Hippocampal formation (tissue), 2 donors: ENCODE measurements at regions not wholly inside any gene's neighbourhood (a gene's known extent, or its start where the extent isn't known, plus 50 kb on each side); places are given as distances from the start of the nearest gene placed in this dataset.
A peak's percentile ranks its signal among the peaks of the same experiment; 100 is the strongest.
"Not testable (repeated sequence)": the region's sequence is repeated elsewhere in the genome, so short reads cannot be mapped to it uniquely, and the experiment has no call there.

Source experiments
- DNase-seq, 2 donors: peaks; one replicate each; lab custom pipeline; 2025; lab: John Stamatoyannopoulos, UW

DNA sequence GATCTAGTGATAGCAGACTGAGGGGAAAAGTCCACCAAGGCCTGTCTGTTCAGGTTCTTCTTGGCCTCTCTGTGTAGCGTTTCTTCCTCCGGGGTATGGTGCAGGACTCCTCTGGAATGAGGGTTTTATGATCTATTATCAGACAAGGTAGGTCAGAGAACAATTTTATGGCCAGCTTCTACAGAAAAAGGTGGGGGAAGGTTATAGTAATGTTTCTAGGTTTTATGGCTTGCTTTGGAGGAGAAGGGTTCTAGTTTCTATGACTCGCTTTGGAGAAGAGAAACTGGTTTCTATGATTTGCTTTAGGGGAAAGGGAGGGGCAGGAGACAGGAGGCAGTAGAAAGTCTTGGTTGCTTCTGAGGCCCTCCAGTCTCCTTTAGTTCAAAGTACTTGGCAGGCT is 144.8 kb upstream of the LAMA2 start:
- no peak for DNase-seq

GRCh38 chr6:128736780-128737179 is 146.2 kb upstream of the LAMA2 start:
- no peak for DNase-seq

GRCh38 chr6:128731249-128732165 is 151.4 kb upstream of the LAMA2 start:
- DNase-seq, result peak in 1 of 2 donors; percentile 71

GRCh38 chr6:128727500-128727899 is 155.4 kb upstream of the LAMA2 start:
- no peak for DNase-seq

- peak in 1 of 2 donors; percentile 56 for DNase-seq
Observed at GRCh38 chr6:128725271-128726233, 157.4 kb upstream of the LAMA2 start.

DNA sequence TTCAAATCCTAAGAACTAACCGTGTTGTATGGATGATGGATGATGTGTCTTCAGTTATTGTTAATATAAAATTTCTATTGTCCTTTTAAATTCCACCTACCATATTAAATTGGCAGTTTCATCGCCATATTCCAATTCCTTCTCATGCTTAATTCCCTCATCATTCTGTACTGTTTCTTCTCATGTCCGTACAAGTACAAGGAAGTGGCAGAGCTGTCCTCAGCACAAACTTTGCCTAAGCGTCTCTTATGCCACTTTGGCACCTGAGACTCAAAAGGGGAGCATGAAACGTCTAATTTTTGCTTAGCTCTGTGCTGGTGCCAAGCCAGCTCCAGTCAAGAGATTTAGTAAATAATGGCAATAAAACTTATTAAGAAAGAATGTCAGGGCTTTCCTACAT is 158.2 kb upstream of the LAMA2 start:
- no peak for DNase-seq

DNA sequence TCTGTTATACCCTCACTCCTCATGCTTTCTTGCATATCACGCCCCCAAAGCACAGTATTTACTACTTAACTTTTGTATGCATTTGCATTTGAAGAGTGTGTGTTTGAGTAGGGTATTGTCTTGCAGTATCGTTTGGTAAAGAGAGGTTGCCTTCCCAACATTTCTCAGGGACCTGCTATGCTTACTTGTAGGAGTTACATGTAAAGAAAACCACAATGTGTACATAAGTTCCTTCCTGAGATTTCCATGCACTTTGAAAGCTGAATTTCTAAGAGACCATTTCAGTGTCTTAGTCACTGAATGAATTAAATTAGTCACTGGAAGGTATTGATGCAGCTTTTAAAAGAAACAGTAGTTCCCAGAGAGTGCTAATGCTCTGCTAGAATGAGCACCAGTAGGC is 159.3 kb upstream of the LAMA2 start:
- DNase-seq, result no peak

- DNase-seq, result no peak
Observed at GRCh38 chr6:128720891-128721290, 162.0 kb upstream of the LAMA2 start.

- peak in 1 of 2 donors; percentile 60 for DNase-seq
Observed at GRCh38 chr6:128719786-128720185, 163.2 kb upstream of the LAMA2 start.

DNA sequence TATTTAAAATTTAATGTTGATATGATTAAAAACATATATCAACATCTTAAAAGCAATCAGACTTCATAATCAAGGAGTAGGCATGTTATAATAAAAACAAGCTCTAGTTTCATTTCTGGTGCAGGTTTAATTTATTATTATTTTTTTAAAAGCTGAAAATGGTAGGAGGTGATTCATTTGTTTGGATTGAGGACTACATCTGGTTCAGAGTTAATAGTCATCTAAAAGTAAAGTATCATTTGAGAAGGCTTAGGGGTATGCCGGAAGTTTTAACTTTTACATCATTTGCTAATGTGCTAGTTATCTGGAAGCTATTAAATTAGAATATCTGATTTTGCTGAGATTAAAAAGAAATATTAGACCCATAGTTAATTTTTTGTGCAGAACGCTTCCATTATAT is 169.5 kb upstream of the LAMA2 start:
- no peak for DNase-seq

GRCh38 chr6:128712898-128713297 is 170.0 kb upstream of the LAMA2 start:
- DNase-seq, result no peak

GRCh38 chr6:128711149-128711548 is 171.8 kb upstream of the LAMA2 start:
- no peak for DNase-seq

- no peak for DNase-seq
Observed at GRCh38 chr6:128710315-128710714, 172.6 kb upstream of the LAMA2 start.

GRCh38 chr6:128704601-128705000 is 178.3 kb upstream of the LAMA2 start:
- DNase-seq, result no peak

DNA sequence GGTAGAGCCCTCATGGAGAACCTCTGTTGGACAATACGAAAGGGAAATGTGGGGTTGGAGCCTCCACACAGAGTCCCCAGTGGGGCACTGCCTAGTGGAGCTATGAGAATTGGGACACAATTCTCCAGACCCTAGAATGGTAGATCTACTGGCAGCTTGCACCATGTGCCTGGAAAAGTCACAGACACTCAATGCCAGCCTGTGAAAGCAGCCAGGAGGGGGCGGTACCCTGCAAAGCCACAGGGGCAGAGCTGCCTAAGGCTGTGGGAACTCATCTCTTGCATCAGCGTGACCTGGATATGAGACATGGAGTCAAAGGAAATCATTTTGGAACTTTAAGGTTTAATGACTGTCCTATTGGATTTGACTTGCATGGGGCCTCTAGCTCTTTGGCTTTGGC is 179.1 kb upstream of the LAMA2 start:
- not testable (repeated sequence) for DNase-seq

DNA sequence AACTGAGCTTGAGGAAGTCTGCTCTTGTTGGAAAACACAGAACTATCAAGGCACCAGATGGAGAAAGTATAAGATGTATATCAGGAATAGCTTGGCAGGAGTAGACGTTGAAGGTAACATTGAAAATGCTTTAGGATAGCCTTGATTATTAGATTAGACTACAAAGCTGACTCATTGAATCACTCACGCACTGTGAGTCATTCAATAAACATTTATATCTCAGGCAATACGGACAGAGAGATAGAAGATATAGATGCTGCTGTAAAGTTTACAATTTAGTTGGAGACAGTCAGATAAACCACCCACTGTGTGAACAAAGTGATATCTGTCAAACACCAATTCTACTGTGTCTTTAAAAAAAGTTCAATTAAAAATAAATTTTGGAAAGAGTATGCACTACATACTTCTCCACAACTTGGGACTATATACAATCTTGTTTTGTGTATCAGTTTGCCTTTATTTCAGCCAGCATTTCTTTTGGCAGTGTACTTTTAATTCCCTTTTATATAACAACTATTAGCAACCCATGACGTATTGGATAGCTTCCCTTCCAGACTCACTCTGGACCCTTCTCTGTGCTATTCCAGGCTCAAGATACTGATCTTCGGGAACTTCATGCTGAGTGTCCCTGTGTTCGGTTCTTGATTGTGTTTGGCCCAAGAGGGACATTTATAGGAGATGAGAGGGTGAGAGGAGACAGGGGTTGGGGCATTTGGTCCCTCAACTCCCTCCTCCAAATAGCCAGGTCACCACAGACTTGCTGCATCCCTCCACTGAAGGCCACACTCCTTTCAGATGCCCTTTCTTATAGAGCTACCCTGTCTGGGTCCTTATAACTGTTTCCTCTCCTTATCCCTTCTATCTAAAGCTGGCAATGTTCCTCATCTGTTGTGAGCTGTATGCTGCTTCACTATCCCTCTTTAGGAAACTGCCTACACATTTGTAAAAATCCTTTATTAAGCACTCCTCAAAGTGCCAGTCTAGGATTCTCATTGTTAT is 176.6 kb upstream of the PTPRK start:
- DNase-seq, result no peak

DNA sequence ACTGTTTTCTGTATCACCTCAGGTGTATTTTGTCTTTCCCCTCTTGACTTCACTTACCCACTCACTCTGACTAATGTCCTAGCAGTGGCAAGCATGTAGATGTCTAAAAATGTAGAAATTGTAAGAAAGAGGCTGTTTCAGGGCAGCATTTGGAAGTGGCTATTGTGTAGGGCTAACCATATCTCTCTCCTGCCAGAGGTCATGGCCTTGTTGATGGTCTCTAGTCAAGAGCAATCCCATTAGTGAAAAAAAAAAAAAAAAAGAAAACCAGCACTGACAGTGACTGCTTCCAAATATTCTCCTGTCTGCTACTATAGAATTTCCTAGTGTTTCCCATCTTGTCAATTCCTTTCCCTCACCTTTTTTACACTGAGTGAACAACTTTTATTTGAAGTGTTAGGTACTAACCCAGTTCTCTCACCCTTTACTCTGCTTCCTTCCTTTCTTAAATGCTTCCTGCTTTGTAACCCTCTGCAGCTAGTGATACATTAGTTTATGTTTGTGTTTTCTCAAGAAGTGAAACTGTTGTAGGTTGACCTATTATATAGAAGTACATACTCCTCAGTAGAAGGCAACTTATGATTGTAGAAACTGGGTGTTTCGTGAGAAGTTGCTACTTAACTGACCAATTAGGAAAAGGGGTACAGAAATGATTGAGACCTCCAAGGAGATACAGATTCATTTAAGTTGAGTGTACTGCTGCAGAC is 174.1 kb upstream of the PTPRK start:
- DNase-seq, result no peak

DNA sequence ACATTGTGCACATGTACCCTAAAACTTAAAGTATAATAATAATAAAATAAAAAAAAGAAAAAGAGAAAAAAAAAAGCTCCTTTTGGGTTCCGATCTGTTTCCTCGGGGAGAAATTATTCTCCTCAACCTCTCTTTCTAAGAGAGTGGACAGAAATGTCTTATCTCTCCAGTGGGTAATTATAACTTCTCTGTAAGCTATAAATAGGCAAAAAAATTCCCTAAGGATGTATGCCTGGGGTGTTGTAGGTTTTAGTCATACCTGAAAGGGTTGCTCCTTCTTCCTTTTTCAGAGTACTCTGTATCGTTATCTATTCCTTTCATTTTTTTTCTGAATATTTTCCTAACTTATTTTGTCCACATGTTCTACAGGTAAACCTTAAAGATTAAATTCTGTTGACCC is 169.7 kb upstream of the PTPRK start:
- no peak for DNase-seq

DNA sequence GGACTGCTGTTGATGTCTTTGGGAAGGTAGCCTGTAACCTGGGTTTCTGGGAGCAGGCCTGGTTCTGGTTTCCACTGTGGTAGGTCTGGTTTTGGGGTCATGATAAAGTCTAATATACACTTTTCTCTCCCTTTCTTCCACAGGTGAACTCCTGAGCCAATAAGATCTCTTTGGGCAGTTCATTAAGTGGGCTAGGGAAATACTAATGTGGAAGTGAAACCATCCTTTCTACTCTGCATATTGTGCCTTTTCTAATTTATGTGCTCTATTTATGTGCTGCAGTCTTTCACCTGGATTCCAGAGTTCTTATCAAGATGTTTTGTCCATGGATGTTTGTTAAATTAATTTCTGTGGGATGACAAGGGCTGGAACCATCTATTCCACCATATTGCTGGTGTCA is 165.7 kb upstream of the PTPRK start:
- no peak for DNase-seq

DNA sequence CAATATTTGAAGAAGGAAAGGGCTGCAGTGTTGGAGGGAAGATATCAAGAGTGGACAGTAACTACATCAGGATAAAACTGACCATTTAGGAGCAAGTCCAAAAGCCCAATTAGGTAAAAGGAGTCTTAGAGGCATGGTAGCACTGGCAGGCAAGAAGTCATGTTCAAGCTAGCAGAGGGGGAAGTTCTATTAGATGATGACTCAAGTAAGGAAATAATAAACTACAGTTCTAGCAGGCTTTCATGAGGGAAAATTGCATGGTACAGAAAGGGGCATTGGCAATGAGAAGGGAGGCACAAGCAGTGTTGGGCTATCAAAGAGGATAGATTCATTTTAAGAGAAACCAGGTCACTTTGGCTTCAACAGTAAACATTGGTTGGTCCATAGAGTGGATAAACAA is 156.1 kb upstream of the PTPRK start:
- DNase-seq, result no peak

GRCh38 chr6:128672023-128672422 is 151.6 kb upstream of the PTPRK start:
- DNase-seq, result no peak
